Endothelial cell of umbilical vein (primary cell): ENCODE measurements at regions not wholly inside any gene's neighbourhood (a gene's known extent, or its start where the extent isn't known, plus 50 kb on each side); places are given as distances from the start of the nearest gene placed in this dataset.
"Not testable (repeated sequence)": the region's sequence is repeated elsewhere in the genome, so short reads cannot be mapped to it uniquely, and the experiment has no call there.

ENCODE experiments used
- BruUV-seq: library from RNA; stranded (reverse); fragments of 400-500 nt; replicated peaks from 2 replicates; lab custom pipeline; 2021; lab: Mats Ljungman, UMichigan
- CTCF ChIA-PET: fragments of 300-600, 350-600 bp; sonication (Branson Sonifier 250); formaldehyde crosslinking; loops from one replicate; lab custom pipeline; 2021; ENCODE audit warnings: antibody characterized with exemption, inconsistent platforms; lab: Charles Lee
- POLR2A ChIA-PET: fragments of 300-600, 350-600 bp; sonication (Branson Sonifier 250); formaldehyde crosslinking; loops from one replicate; lab custom pipeline; 2021; ENCODE audit warnings: antibody characterized with exemption, inconsistent platforms; lab: Charles Lee
- DNase-seq: peaks from one replicate; pipeline ENCODE4 v3.0.0-alpha.2; 2011; ENCODE audit warnings: low read depth, low spot score
- FAIRE-seq: peaks from 2 replicates; lab custom pipeline; 2011; peaks lifted over from hg19 to GRCh38; lab: Jason Lieb, UNC
- H2AFZ ChIP-seq: 2 replicates; pipeline ENCODE4 v1.6.0; 2012; ENCODE audit warnings: low read depth, low read length, control low read depth, inconsistent platforms
- H3K27ac ChIP-seq: 2 replicates; pipeline ENCODE4 v1.5.1; 2011; ENCODE audit warnings: low read depth, mild to moderate bottlenecking, control low read depth, low read length, moderate library complexity; ENCODE audit not compliant: insufficient read depth
- H3K27me3 ChIP-seq, 2 experiments: 2 replicates each; pipeline versions ENCODE4 v1.6.0 to v1.6.1; 2011; ENCODE audit warnings: low read length in 2 of 2, mixed read lengths in 1 of 2; ENCODE audit not compliant: control insufficient read depth in 2 of 2, insufficient read depth in 2 of 2
- H3K36me3 ChIP-seq, 2 experiments: 2 replicates in 1 of 2; 3 replicates in 1 of 2; pipeline ENCODE4 v1.5.1; 2011; ENCODE audit warnings: low read length in 2 of 2, mild to moderate bottlenecking in 1 of 2, moderate library complexity in 1 of 2; ENCODE audit not compliant: control insufficient read depth in 2 of 2, insufficient read depth in 2 of 2; ENCODE audit errors: extremely low read depth in 1 of 2
- H3K4me1 ChIP-seq: 3 replicates; pipeline ENCODE4 v1.5.1; 2011; ENCODE audit warnings: mild to moderate bottlenecking, low read length; ENCODE audit not compliant: control insufficient read depth, insufficient read depth; ENCODE audit errors: extremely low read depth
- H3K4me2 ChIP-seq: 2 replicates; pipeline ENCODE4 v1.6.1; 2011; ENCODE audit warnings: low read length, control low read depth, mixed read lengths; ENCODE audit not compliant: insufficient read depth
- H3K4me3 ChIP-seq, 3 experiments: fragments of 200-600 bp in 1 of 3; sonication (generic), shearing (Covaris generic) in 1 of 3; replicated peaks in 1 of 3; 2 replicates each; pipeline ENCODE4 v1.5.1; 2011 to 2016; ENCODE audit warnings: control low read depth in 3 of 3, low read length in 3 of 3, mild to moderate bottlenecking in 2 of 3, inconsistent platforms in 1 of 3, low read depth in 1 of 3, moderate library complexity in 1 of 3; ENCODE audit not compliant: insufficient read depth in 1 of 3
- H3K79me2 ChIP-seq: 2 replicates; pipeline ENCODE4 v1.6.0; 2012; ENCODE audit warnings: low read length, inconsistent platforms; ENCODE audit not compliant: control insufficient read depth, insufficient read depth
- H3K9ac ChIP-seq: replicated peaks from 2 replicates; pipeline ENCODE3; 2011; ENCODE audit warnings: low read length, control low read depth; ENCODE audit not compliant: insufficient read depth; ENCODE audit errors: extremely low read depth
- H3K9me1 ChIP-seq: replicated peaks from 3 replicates; pipeline ENCODE4 v1.6.0; 2011; ENCODE audit warnings: mild to moderate bottlenecking, low read length; ENCODE audit not compliant: control insufficient read depth, insufficient read depth; ENCODE audit errors: extremely low read depth
- H3K9me3 ChIP-seq: replicated peaks from 2 replicates; pipeline ENCODE4 v1.5.1; 2012; ENCODE audit warnings: low read length, inconsistent platforms; ENCODE audit not compliant: control insufficient read depth, insufficient read depth
- H4K20me1 ChIP-seq: replicated peaks from 2 replicates; pipeline ENCODE3; 2011; ENCODE audit warnings: mild to moderate bottlenecking, low read length; ENCODE audit not compliant: control insufficient read depth, insufficient read depth; ENCODE audit errors: extremely low read depth
- CTCF ChIP-seq, 2 donors: IDR thresholded peaks; 1 replicate in 1 of 2; 2 replicates in 1 of 2; pipeline ENCODE4 v1.5.1; 2011; ENCODE audit warnings: low read length in 2 of 2, mild to moderate bottlenecking in 2 of 2, moderate library complexity in 2 of 2, control low read depth in 1 of 2, inconsistent platforms in 1 of 2, low read depth in 1 of 2; ENCODE audit not compliant: insufficient read depth in 1 of 2; ENCODE audit errors: extremely low read depth in 1 of 2
- EZH2 ChIP-seq: IDR thresholded peaks from 2 replicates; pipeline ENCODE4 v1.6.1; 2012; ENCODE audit warnings: borderline replicate concordance, low read depth, mild to moderate bottlenecking, moderate library complexity, low read length, inconsistent platforms; ENCODE audit not compliant: severe bottlenecking
- FOS ChIP-seq: IDR thresholded peaks from 2 replicates; pipeline ENCODE4 v1.6.1; 2011; ENCODE audit warnings: mild to moderate bottlenecking, low read length, moderate library complexity, borderline replicate concordance; ENCODE audit not compliant: insufficient read depth
- GATA2 ChIP-seq: IDR thresholded peaks from 2 replicates; pipeline ENCODE4 v1.7.0; 2011; ENCODE audit warnings: low read depth, mild to moderate bottlenecking, moderate library complexity, mixed read lengths, low read length; ENCODE audit not compliant: insufficient read length, insufficient read depth
- JUN ChIP-seq: IDR thresholded peaks from 2 replicates; pipeline ENCODE4 v1.6.1; 2011; ENCODE audit warnings: borderline replicate concordance, low read depth; ENCODE audit not compliant: insufficient read length, insufficient read depth
- MYC ChIP-seq: IDR thresholded peaks from one replicate; pipeline ENCODE4 v1.6.1; 2011; ENCODE audit warnings: mild to moderate bottlenecking, low read depth, low read length
- POLR2A ChIP-seq: IDR thresholded peaks from 2 replicates; pipeline ENCODE4 v1.6.1; 2012; ENCODE audit warnings: low read depth, mild to moderate bottlenecking, control low read depth, low read length
- POLR2AphosphoS5 ChIP-seq: IDR thresholded peaks from 2 replicates; pipeline ENCODE4 v1.6.1; 2012; ENCODE audit warnings: low read depth, mild to moderate bottlenecking, control low read depth, low read length, moderate library complexity; ENCODE audit not compliant: insufficient read depth
- dilution Hi-C: fragments of 300-500 bp; cut with MboI; formaldehyde crosslinking; loops from one replicate; pipeline ENCODE4 v1.15.0; 2019; ENCODE audit warnings: low sequenced_read_pairs; ENCODE audit not compliant: extremely low pct_ligation_motif_present
- intact Hi-C: fragments of 100-400 bp; cut with micrococcal nuclease; formaldehyde crosslinking; loops from one replicate; pipeline ENCODE4 v1.10.0; 2022
- TF ChIP-seq, protein P1 (sequence below): IDR thresholded peaks from 2 replicates; pipeline ENCODE4 v1.6.1; 2011; ENCODE audit not compliant: insufficient read depth, insufficient read length

DNA sequence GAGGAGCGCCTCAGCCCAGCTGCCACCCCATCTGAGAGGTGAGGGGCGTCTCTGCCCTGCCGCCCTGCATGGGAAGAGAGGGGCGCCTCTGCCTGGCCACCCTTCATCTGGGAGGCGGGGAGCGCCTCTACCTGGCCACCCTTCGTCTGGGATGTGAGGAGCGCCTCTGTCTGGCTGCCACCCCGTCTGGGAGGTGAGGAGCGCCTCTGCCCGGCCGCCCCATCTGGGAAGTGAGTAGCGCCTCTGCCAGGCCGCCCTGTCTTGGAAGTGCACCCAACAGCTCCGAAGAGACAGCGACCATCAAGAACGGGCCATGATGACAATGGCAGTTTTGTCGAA is 114.4 kb upstream of the CES5A start:
- H3K4me2 ChIP-seq = no peak overlapping the region
- intact Hi-C loops (no loop called here), dilution Hi-C loops (no loop called here)
- no peaks in the 10 kb centered on the region for H3K36me3 ChIP-seq
- no peaks in the 10 kb centered on the region for H4K20me1 ChIP-seq
- CTCF ChIA-PET = no interaction called here
- H3K9me1 ChIP-seq = no peaks in the 10 kb centered on the region
- no peak for DNase-seq
- FAIRE-seq = no peak
- no peak overlapping the region for H3K4me3 ChIP-seq
- no peak overlapping the region for H2AFZ ChIP-seq
- no peak overlapping the region for H3K9ac ChIP-seq
- no TSS peak for BruUV-seq
- TF ChIP-seq, protein P1, sequence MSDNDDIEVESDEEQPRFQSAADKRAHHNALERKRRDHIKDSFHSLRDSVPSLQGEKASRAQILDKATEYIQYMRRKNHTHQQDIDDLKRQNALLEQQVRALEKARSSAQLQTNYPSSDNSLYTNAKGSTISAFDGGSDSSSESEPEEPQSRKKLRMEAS = no peak
- TF ChIP-seq FOS (no peak), GATA2 (no peak), MYC (no peak), POLR2AphosphoS5 (no peak), POLR2A (no peak), EZH2 (no peak), JUN (no peak), CTCF (IDR thresholded peaks at IDR 0.05; ENCODE audit: extremely low read depth in 1 of 2, insufficient read depth in 1 of 2, low read depth in 1 of 2, low read length in 2 of 2) (no peak)
- POLR2A ChIA-PET = no interaction called here
- no peaks in the 10 kb centered on the region for H3K79me2 ChIP-seq
- no peaks in the 10 kb centered on the region for H3K4me1 ChIP-seq
- H3K27me3 ChIP-seq = no peaks in the 10 kb centered on the region
- H3K9me3 ChIP-seq = no peaks in the 10 kb centered on the region
- no peak overlapping the region for H3K27ac ChIP-seq

DNA sequence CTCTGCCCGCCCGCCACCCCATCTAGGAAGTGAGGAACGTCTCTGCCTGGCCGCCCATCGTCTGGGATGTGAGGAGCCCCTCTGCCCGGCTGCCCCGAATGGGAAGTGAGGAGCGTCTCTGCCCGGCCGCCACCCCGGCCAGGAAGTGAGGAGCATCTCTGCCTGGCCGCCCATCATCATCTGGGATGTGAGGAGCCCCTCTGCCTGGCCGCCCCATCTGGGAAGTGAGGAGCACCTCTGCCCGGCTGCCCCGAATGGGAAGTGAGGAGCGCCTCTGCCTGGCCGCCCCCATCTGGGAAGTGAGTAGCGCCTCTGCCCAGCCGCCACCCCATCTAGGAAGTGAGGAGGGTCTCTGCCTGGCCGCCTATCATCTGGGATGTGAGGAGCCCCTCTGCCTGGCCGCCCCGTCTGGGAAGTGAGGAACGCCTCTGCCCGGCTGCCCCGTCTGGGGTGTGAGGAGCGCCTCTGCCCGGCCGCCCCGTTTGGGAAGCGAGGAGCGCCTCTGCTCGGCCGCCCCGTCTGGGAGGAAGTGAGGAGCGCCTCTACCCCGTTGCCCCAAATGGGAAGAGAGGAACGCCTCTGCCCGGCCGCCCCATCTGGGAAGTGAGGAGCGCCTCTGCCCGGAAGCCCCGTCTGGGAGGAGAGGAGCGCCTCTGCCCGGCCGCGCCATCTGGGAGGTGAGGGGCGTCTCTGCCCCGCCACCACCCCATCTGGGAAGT is 113.8 kb upstream of the CES5A start:
- H2AFZ ChIP-seq, H3K9ac ChIP-seq, BruUV-seq, H3K9me3 ChIP-seq, intact Hi-C loops, H3K27me3 ChIP-seq, H3K27ac ChIP-seq, H3K4me1 ChIP-seq, FAIRE-seq, H3K36me3 ChIP-seq, DNase-seq, dilution Hi-C loops, H3K4me3 ChIP-seq, H4K20me1 ChIP-seq, CTCF ChIA-PET, H3K9me1 ChIP-seq, POLR2A ChIA-PET, H3K79me2 ChIP-seq, H3K4me2 ChIP-seq: not testable (repeated sequence)
